ENCODE measurements at regions not wholly inside any gene's neighbourhood (a gene's known extent, or its start where the extent isn't known, plus 50 kb on each side); places are given as distances from the start of the nearest gene placed in this dataset.

GRCh38 chr4:158067646-158068045, 105.2 kb downstream of the GASK1B start (continued):
- TF ChIP-seq ZNF462 (CRISPR knock-in tag; IDR thresholded peaks at IDR 0.05) (no peak), ZNF114 (CRISPR knock-in tag; IDR thresholded peaks at IDR 0.05) (no peak), EZH2 (IDR thresholded peaks at IDR 0.05; ENCODE audit: low read depth, unreplicated experiment) (no peak), ZNF331 (CRISPR knock-in tag; IDR thresholded peaks at IDR 0.05; ENCODE audit: low read depth) (no peak), STAT1 (IDR thresholded peaks at IDR 0.05; ENCODE audit: unreplicated experiment) (no peak), CREB1 (CRISPR knock-in tag; IDR thresholded peaks at IDR 0.05; ENCODE audit: low read depth) (no peak), CTCF (conservative IDR thresholded peaks at IDR 0.05; ENCODE audit: low read depth in 2 of 2) (no peak)

GRCh38 chr4:158065603-158066002, 107.2 kb downstream of the GASK1B start:
- Histone ChIP-seq H3F3A (replicated peaks; ENCODE audit: low read depth) (no peaks in the 10 kb centered on the region), H2AFZ (no peak overlapping the region), H4K20me1 (replicated peaks; ENCODE audit: insufficient read depth) (no peaks in the 10 kb centered on the region), H3K4me2 (no peak overlapping the region), H3K4me3 (no peak overlapping the region), H3K79me2 (replicated peaks; ENCODE audit: insufficient read depth) (no peaks in the 10 kb centered on the region), H3K27ac (ENCODE audit: low read depth) (no peak overlapping the region), H3K36me3 (ENCODE audit: insufficient read depth) (no peaks in the 10 kb centered on the region), H3K4me1 (ENCODE audit: insufficient read depth) (0 out of 2 replicates have a peak, but pooled peaks cover 3% of the 10 kb centered on the region), H3K9me2 (ENCODE audit: insufficient read depth) (no peaks in the 10 kb centered on the region), H3K27me3 (ENCODE audit: insufficient read depth) (no peaks in the 10 kb centered on the region)
- Mint-ChIP-seq H3K36me3 (ENCODE audit: low read depth) (no peaks in the 10 kb centered on the region), H3K4me3 (no peak overlapping the region), H3K27me3 (ENCODE audit: insufficient read depth, low read depth, poor library complexity) (no peaks in the 10 kb centered on the region), H3K4me1 (peaks cover 3% of the 10 kb centered on the region; the same call in 2 of the 3 replicates), H3K27ac (no peak overlapping the region), H3K9me3 (no peaks in the 10 kb centered on the region)
- DNase-seq (ENCODE audit: low spot score) (no peak), ATAC-seq (no peak)
- TF ChIP-seq EZH2 (IDR thresholded peaks at IDR 0.05; ENCODE audit: low read depth, unreplicated experiment) (no peak), STAT1 (IDR thresholded peaks at IDR 0.05; ENCODE audit: unreplicated experiment) (no peak), CREB1 (CRISPR knock-in tag; IDR thresholded peaks at IDR 0.05; ENCODE audit: low read depth) (no peak)
